CD14-positive monocyte (primary cell): ENCODE measurements at regions not wholly inside any gene's neighbourhood (a gene's known extent, or its start where the extent isn't known, plus 50 kb on each side); places are given as distances from the start of the nearest gene placed in this dataset.

ENCODE experiments used
- DNase-seq, 3 donors: peaks; one replicate each; pipeline ENCODE4 v3.0.0-alpha.2; 2011 to 2022
- H2AFZ ChIP-seq: 2 replicates; pipeline ENCODE4 v1.6.0; 2012; ENCODE audit warnings: mild to moderate bottlenecking, low read depth, low read length, inconsistent platforms; ENCODE audit not compliant: insufficient read depth, poor library complexity, severe bottlenecking
- H3K27ac ChIP-seq, 2 donors: 1 replicate in 1 of 2; 2 replicates in 1 of 2; pipeline ENCODE4 v1.5.1; 2012 to 2013; ENCODE audit warnings: low read length in 2 of 2, control low read depth in 1 of 2, inconsistent platforms in 1 of 2, low read depth in 1 of 2, mild to moderate bottlenecking in 1 of 2
- H3K27me3 ChIP-seq, 2 donors: one replicate each; pipeline versions ENCODE4 v1.6.0 to v1.6.1; 2011 to 2013; ENCODE audit warnings: low read length in 2 of 2; ENCODE audit not compliant: control insufficient read depth in 2 of 2, insufficient read depth in 2 of 2
- H3K36me3 ChIP-seq, 2 donors: replicated peaks in 1 of 2; 1 replicate in 1 of 2; 2 replicates in 1 of 2; pipeline versions ENCODE4 v1.5.1 to v1.6.1; 2012 to 2013; ENCODE audit warnings: low read length in 2 of 2, control low read depth in 1 of 2, inconsistent platforms in 1 of 2, mild to moderate bottlenecking in 1 of 2; ENCODE audit not compliant: insufficient read depth in 2 of 2, control insufficient read depth in 1 of 2
- H3K4me1 ChIP-seq, 2 donors: 1 replicate in 1 of 2; 2 replicates in 1 of 2; pipeline versions ENCODE4 v1.5.1 to v1.6.1; 2012 to 2013; ENCODE audit warnings: low read length in 2 of 2, control low read depth in 1 of 2, inconsistent platforms in 1 of 2, mild to moderate bottlenecking in 1 of 2, moderate library complexity in 1 of 2; ENCODE audit not compliant: insufficient read depth in 2 of 2, control insufficient read depth in 1 of 2
- H3K4me2 ChIP-seq: replicated peaks from 2 replicates; pipeline ENCODE3; 2012; ENCODE audit warnings: low read length, moderate library complexity, mild to moderate bottlenecking; ENCODE audit not compliant: poor library complexity, severe bottlenecking; ENCODE audit errors: extremely low read depth
- H3K4me3 ChIP-seq, 3 experiments: fragments of 200-600 bp in 1 of 3; sonication (generic) in 1 of 3; replicated peaks in 1 of 3; 1 replicate in 2 of 3; 2 replicates in 1 of 3; pipeline ENCODE4 v1.5.1; 2011 to 2013; ENCODE audit warnings: low read length in 3 of 3, mild to moderate bottlenecking in 3 of 3, control low read depth in 2 of 3, low read depth in 2 of 3, inconsistent platforms in 1 of 3, moderate library complexity in 1 of 3
- H3K79me2 ChIP-seq: 2 replicates; pipeline ENCODE4 v1.6.0; 2012; ENCODE audit warnings: mild to moderate bottlenecking, control low read depth, inconsistent platforms, low read length, moderate library complexity; ENCODE audit not compliant: insufficient read depth
- H3K9ac ChIP-seq: 2 replicates; pipeline ENCODE4 v1.6.0; 2017; ENCODE audit warnings: low read length, mild to moderate bottlenecking; ENCODE audit not compliant: insufficient read depth, poor library complexity, severe bottlenecking
- H3K9me3 ChIP-seq, 2 donors: replicated peaks in 1 of 2; 1 replicate in 1 of 2; 2 replicates in 1 of 2; pipeline versions ENCODE4 v1.5.1 to v1.6.1; 2012 to 2013; ENCODE audit warnings: low read length in 2 of 2, control low read depth in 1 of 2; ENCODE audit not compliant: control insufficient read depth in 1 of 2, insufficient read depth in 1 of 2
- H4K20me1 ChIP-seq: 2 replicates; pipeline ENCODE4 v1.6.0; 2012; ENCODE audit warnings: mild to moderate bottlenecking, low read length, control low read depth, moderate library complexity; ENCODE audit not compliant: insufficient read depth
- H3K27ac Mint-ChIP-seq, 7 donors: one replicate each; pipeline ENCODE4 v1.8.0; 2020; ENCODE audit warnings: mild to moderate bottlenecking in 7 of 7, mixed read lengths in 7 of 7, moderate library complexity in 6 of 7, inconsistent platforms in 2 of 7
- H3K27me3 Mint-ChIP-seq, 3 donors: one replicate each; pipeline ENCODE4 v1.8.0; 2021 to 2022; ENCODE audit warnings: low read depth in 3 of 3, mild to moderate bottlenecking in 3 of 3, mixed read lengths in 3 of 3, moderate library complexity in 3 of 3, inconsistent platforms in 1 of 3
- H3K36me3 Mint-ChIP-seq, 2 donors: one replicate each; pipeline ENCODE4 v1.8.0; 2020; ENCODE audit warnings: mixed read lengths in 2 of 2, inconsistent platforms in 1 of 2, mild to moderate bottlenecking in 1 of 2
- H3K4me1 Mint-ChIP-seq: one replicate; pipeline ENCODE4 v1.8.0; 2020; ENCODE audit warnings: mild to moderate bottlenecking, mixed read lengths
- H3K4me3 Mint-ChIP-seq, 2 donors: one replicate each; pipeline ENCODE4 v1.8.0; 2020; ENCODE audit warnings: mild to moderate bottlenecking in 2 of 2, mixed read lengths in 2 of 2, moderate library complexity in 1 of 2
- H3K9me3 Mint-ChIP-seq, 7 donors: one replicate each; pipeline ENCODE4 v1.8.0; 2020 to 2022; ENCODE audit warnings: mixed read lengths in 7 of 7, mild to moderate bottlenecking in 6 of 7, moderate library complexity in 6 of 7, inconsistent platforms in 2 of 7
- CTCF ChIP-seq: fragments of 200-600 bp; IDR thresholded peaks from one replicate; pipeline ENCODE4 v1.8.0; 2022; ENCODE audit warnings: antibody characterized with exemption, mild to moderate bottlenecking
- WGBS: methylation state at CpG from one replicate; pipeline ENCODE4 v1.1.5; 2013; ENCODE audit warnings: missing lambda C conversion rate; ENCODE audit not compliant: insufficient coverage; 5-methylcytosine and 5-hydroxymethylcytosine counted together
- intact Hi-C, 2 donors: fragments of 100-400 bp; cut with micrococcal nuclease; formaldehyde crosslinking; loops; one replicate each; pipeline versions ENCODE4 v1.15.0 to v1.15.1; 2023

DNA sequence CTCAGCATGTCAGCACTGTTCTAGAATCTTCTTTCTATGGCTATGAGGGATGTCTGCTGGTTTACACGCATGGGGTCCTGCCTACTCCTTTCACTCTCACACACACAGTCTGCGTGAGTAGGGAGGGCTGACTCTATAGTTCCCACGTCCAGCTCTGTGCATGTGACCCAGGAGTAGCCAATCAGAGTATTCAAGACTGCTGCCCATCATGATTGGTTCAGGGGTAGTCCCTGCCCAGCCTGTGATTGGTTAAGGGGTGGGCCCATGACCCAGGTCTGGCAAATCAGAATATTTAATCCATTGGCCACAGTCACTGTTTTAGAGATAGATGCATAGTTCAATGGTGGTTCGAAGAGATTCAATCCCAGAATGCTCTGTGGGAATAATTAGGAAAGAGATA, 151.3 kb upstream of the IRX3 start:
- Histone ChIP-seq H3K4me2 (no peak overlapping the region), H3K4me3 (no peak overlapping the region), H2AFZ (no peak overlapping the region), H3K27ac (no peak overlapping the region), H3K4me1 (no peaks in the 10 kb centered on the region), H3K9ac (no peak overlapping the region), H3K79me2 (no peaks in the 10 kb centered on the region), H3K36me3 (no peaks in the 10 kb centered on the region), H3K27me3 (no peaks in the 10 kb centered on the region), H3K9me3 (peaks cover 4 to 10% of the 10 kb centered on the region in 2 donors), H4K20me1 (no peaks in the 10 kb centered on the region)
- intact Hi-C loops: no loop called here
- no peak for TF ChIP-seq CTCF
- no peak for DNase-seq
- Mint-ChIP-seq H3K27me3 (peaks cover 12 to 14% (median 13%) of the 10 kb centered on the region in 3 donors), H3K36me3 (no peaks in the 10 kb centered on the region), H3K9me3 (peaks cover 0 to 20% (median 10%) of the 10 kb centered on the region in 7 donors), H3K4me3 (no peak overlapping the region), H3K4me1 (no peaks in the 10 kb centered on the region), H3K27ac (no peak overlapping the region)
- WGBS: 100% methylated on average over 1 of the region's 4 CpGs

GRCh38 chr16:54437401-54437800, 150.8 kb upstream of the IRX3 start:
- Histone ChIP-seq H3K36me3 (no peaks in the 10 kb centered on the region), H3K4me2 (no peak overlapping the region), H3K27me3 (peaks cover 0 to 4% of the 10 kb centered on the region in 2 donors), H3K4me1 (no peaks in the 10 kb centered on the region), H2AFZ (no peak overlapping the region), H3K9me3 (peaks cover 4 to 10% of the 10 kb centered on the region in 2 donors), H4K20me1 (no peaks in the 10 kb centered on the region), H3K9ac (no peak overlapping the region), H3K27ac (no peak overlapping the region), H3K79me2 (no peaks in the 10 kb centered on the region), H3K4me3 (no peak overlapping the region)
- peaks cover 16 to 18% (median 17%) of the 10 kb centered on the region in 3 donors for H3K27me3 Mint-ChIP-seq
- intact Hi-C loops: no loop called here
- H3K4me3 Mint-ChIP-seq: no peak overlapping the region
- H3K27ac Mint-ChIP-seq: no peak overlapping the region
- no peak for TF ChIP-seq CTCF
- H3K4me1 Mint-ChIP-seq: no peaks in the 10 kb centered on the region
- WGBS: 92% methylated on average over 8 of the region's 11 CpGs
- H3K9me3 Mint-ChIP-seq: peaks cover 0 to 21% (median 10%) of the 10 kb centered on the region in 7 donors
- DNase-seq: no peak
- H3K36me3 Mint-ChIP-seq: no peaks in the 10 kb centered on the region
